Nephron progenitor cell (in vitro differentiated cells): ENCODE measurements at regions not wholly inside any gene's neighbourhood (a gene's known extent, or its start where the extent isn't known, plus 50 kb on each side); places are given as distances from the start of the nearest gene placed in this dataset.
"Not testable (repeated sequence)": the region's sequence is repeated elsewhere in the genome, so short reads cannot be mapped to it uniquely, and the experiment has no call there.

Experiments
- DNase-seq: peaks from one replicate; pipeline ENCODE4 v3.0.0; 2021
- H3K27ac Mint-ChIP-seq: 2 replicates; pipeline ENCODE4 v1.8.0; 2021; ENCODE audit warnings: mild to moderate bottlenecking, moderate library complexity, mixed read lengths
- H3K27me3 Mint-ChIP-seq: 2 replicates; pipeline ENCODE4 v1.8.0; 2021; ENCODE audit warnings: mild to moderate bottlenecking, low read depth, mixed read lengths; ENCODE audit not compliant: poor library complexity
- H3K36me3 Mint-ChIP-seq: 2 replicates; pipeline ENCODE4 v1.8.0; 2021; ENCODE audit warnings: low read depth, mixed read lengths
- H3K4me1 Mint-ChIP-seq: 2 replicates; pipeline ENCODE4 v1.8.0; 2021; ENCODE audit warnings: mixed read lengths
- H3K4me3 Mint-ChIP-seq: 2 replicates; pipeline ENCODE4 v1.8.0; 2021; ENCODE audit warnings: mild to moderate bottlenecking, moderate library complexity, mixed read lengths
- H3K9me3 Mint-ChIP-seq: 2 replicates; pipeline ENCODE4 v1.8.0; 2021; ENCODE audit warnings: mild to moderate bottlenecking, moderate library complexity, mixed read lengths
- CTCF ChIP-seq: fragments of 200-600 bp; sonication (generic); IDR thresholded peaks from 2 replicates; pipeline ENCODE4 v1.5.0; 2021; ENCODE audit warnings: antibody characterized with exemption

- Mint-ChIP-seq H3K4me3 (no peak overlapping the region), H3K4me1 (no peaks in the 10 kb centered on the region), H3K27me3 (peaks cover 2% of the 10 kb centered on the region), H3K27ac (no peak overlapping the region), H3K36me3 (peaks cover 6% of the 10 kb centered on the region), H3K9me3 (peaks cover 15% of the 10 kb centered on the region)
- no peak for TF ChIP-seq CTCF
- no peak for DNase-seq
Measured at GRCh38 chr9:26221290-26221689, 543.0 kb upstream of the TUSC1 start.

GRCh38 chr9:26220367-26220766 is 542.1 kb upstream of the TUSC1 start:
- Mint-ChIP-seq H3K27me3 (peaks cover 2% of the 10 kb centered on the region), H3K27ac (no peak overlapping the region), H3K4me3 (no peak overlapping the region), H3K4me1 (no peaks in the 10 kb centered on the region), H3K9me3 (peaks cover 22% of the 10 kb centered on the region), H3K36me3 (peaks cover 6% of the 10 kb centered on the region)
- no peak for DNase-seq
- no peak for TF ChIP-seq CTCF

- Mint-ChIP-seq H3K27me3 (peaks cover 2% of the 10 kb centered on the region), H3K4me3 (no peak overlapping the region), H3K27ac (no peak overlapping the region), H3K9me3 (peaks cover 22% of the 10 kb centered on the region), H3K36me3 (peaks cover 6% of the 10 kb centered on the region), H3K4me1 (no peaks in the 10 kb centered on the region)
- DNase-seq, result no peak
- no peak for TF ChIP-seq CTCF
Measured at GRCh38 chr9:26219961-26220360, 541.7 kb upstream of the TUSC1 start.

- no peak overlapping the region for H3K27ac Mint-ChIP-seq
- peaks cover 6% of the 10 kb centered on the region for H3K36me3 Mint-ChIP-seq
- H3K4me1 Mint-ChIP-seq, result no peaks in the 10 kb centered on the region
- H3K4me3 Mint-ChIP-seq, result no peak overlapping the region
- H3K9me3 Mint-ChIP-seq, result peaks cover 27% of the 10 kb centered on the region
- no peak for DNase-seq
- peaks cover 5% of the 10 kb centered on the region for H3K27me3 Mint-ChIP-seq
- TF ChIP-seq CTCF, result no peak
Measured at GRCh38 chr9:26216702-26217101, 538.5 kb upstream of the TUSC1 start.

- peaks cover 27% of the 10 kb centered on the region for H3K9me3 Mint-ChIP-seq
- not testable (repeated sequence) for H3K27ac Mint-ChIP-seq, H3K4me1 Mint-ChIP-seq, DNase-seq, H3K36me3 Mint-ChIP-seq, H3K27me3 Mint-ChIP-seq, H3K4me3 Mint-ChIP-seq
Measured at GRCh38 chr9:26214713-26215444, 536.6 kb upstream of the TUSC1 start.

GRCh38 chr9:26210338-26210851 is 532.2 kb upstream of the TUSC1 start:
- peak; percentile 4 for DNase-seq
- H3K4me1 Mint-ChIP-seq, result peaks cover 9% of the 10 kb centered on the region
- no peak overlapping the region for H3K4me3 Mint-ChIP-seq
- peak overlapping the region; percentile 12 for H3K27ac Mint-ChIP-seq
- H3K36me3 Mint-ChIP-seq, result no peaks in the 10 kb centered on the region
- H3K27me3 Mint-ChIP-seq, result peaks cover 3% of the 10 kb centered on the region
- H3K9me3 Mint-ChIP-seq, result peaks cover 5% of the 10 kb centered on the region
- no peak for TF ChIP-seq CTCF
